Transverse colon (tissue), 4 donors: ENCODE measurements at regions not wholly inside any gene's neighbourhood (a gene's known extent, or its start where the extent isn't known, plus 50 kb on each side); places are given as distances from the start of the nearest gene placed in this dataset.

ENCODE experiments used
- DNase-seq: peaks from one replicate; pipeline ENCODE4 v3.0.0-alpha.2; 2019
- H3K27ac ChIP-seq, 4 donors: fragments of 200-600 bp; sonication (generic); 2 replicates each; pipeline ENCODE4 v1.5.1; 2016 to 2018; ENCODE audit warnings: inconsistent platforms in 4 of 4
- H3K27me3 ChIP-seq: fragments of 200-600 bp; sonication (generic); 2 replicates; pipeline ENCODE4 v1.5.1; 2017; ENCODE audit warnings: inconsistent platforms
- H3K36me3 ChIP-seq, 4 donors: fragments of 200-600 bp; sonication (generic); 2 replicates each; pipeline ENCODE4 v1.5.1; 2017 to 2019; ENCODE audit warnings: inconsistent platforms in 4 of 4
- H3K4me1 ChIP-seq, 4 donors: fragments of 200-600 bp; sonication (generic); 2 replicates each; pipeline ENCODE4 v1.5.1; 2017 to 2020; ENCODE audit warnings: inconsistent platforms in 4 of 4
- H3K4me3 ChIP-seq, 4 donors: fragments of 200-600 bp; sonication (generic); 1 replicate in 1 of 4; 2 replicates in 3 of 4; pipeline versions ENCODE4 v1.5.1 to v1.6.1; 2017 to 2019; ENCODE audit warnings: inconsistent platforms in 4 of 4
- H3K9me3 ChIP-seq, 2 donors: fragments of 200-600 bp; sonication (generic); 2 replicates each; pipeline ENCODE4 v1.5.1; 2017 to 2019; ENCODE audit warnings: inconsistent platforms in 2 of 2
- EP300 ChIP-seq: sonication (generic); formaldehyde crosslinking; IDR thresholded peaks from one replicate; pipeline ENCODE4 v1.6.1; 2017; ENCODE audit warnings: antibody characterized with exemption, low read depth
- POLR2A ChIP-seq: fragments of 450-650 bp; IDR thresholded peaks from one replicate; pipeline ENCODE4 v1.6.1; 2016; ENCODE audit warnings: antibody characterized with exemption, mild to moderate bottlenecking, moderate library complexity
- POLR2AphosphoS5 ChIP-seq, 3 donors: sonication (generic); formaldehyde crosslinking; IDR thresholded peaks; one replicate each; pipeline ENCODE4 v1.6.1; 2016; ENCODE audit warnings: antibody characterized with exemption in 3 of 3
- WGBS, 2 donors: methylation state at CpG; one replicate each; pipeline ENCODE4 v1.1.5; 2018; ENCODE audit warnings: low coverage in 1 of 2; 5-methylcytosine and 5-hydroxymethylcytosine counted together
- in situ Hi-C, 4 donors: fragments of 200-750 bp; cut with MboI; loops; one replicate each; pipeline versions ENCODE4 v1.15.0 to v1.15.1; 2017; ENCODE audit warnings: low sequenced_read_pairs in 3 of 4, low pct_ligation_motif_present in 1 of 4, low pct_unique_long_range_greater_than_20kb in 1 of 4
- intact Hi-C: fragments of 100-400 bp; cut with DNase I; formaldehyde crosslinking; loops from one replicate; pipeline ENCODE4 v1.15.1; 2023; ENCODE audit warnings: low total_unique reads
- TF ChIP-seq, protein P1 (sequence below), 5 experiments: fragments of 200-600 bp in 3 of 5; fragments of 450-650 bp in 2 of 5; sonication (generic) in 3 of 5; IDR thresholded peaks; 1 replicate in 2 of 5; 2 replicates in 3 of 5; pipeline ENCODE4 v1.5.1; 2016 to 2017; ENCODE audit warnings: antibody characterized with exemption in 5 of 5, inconsistent platforms in 3 of 5, mild to moderate bottlenecking in 2 of 5, moderate library complexity in 1 of 5

DNA sequence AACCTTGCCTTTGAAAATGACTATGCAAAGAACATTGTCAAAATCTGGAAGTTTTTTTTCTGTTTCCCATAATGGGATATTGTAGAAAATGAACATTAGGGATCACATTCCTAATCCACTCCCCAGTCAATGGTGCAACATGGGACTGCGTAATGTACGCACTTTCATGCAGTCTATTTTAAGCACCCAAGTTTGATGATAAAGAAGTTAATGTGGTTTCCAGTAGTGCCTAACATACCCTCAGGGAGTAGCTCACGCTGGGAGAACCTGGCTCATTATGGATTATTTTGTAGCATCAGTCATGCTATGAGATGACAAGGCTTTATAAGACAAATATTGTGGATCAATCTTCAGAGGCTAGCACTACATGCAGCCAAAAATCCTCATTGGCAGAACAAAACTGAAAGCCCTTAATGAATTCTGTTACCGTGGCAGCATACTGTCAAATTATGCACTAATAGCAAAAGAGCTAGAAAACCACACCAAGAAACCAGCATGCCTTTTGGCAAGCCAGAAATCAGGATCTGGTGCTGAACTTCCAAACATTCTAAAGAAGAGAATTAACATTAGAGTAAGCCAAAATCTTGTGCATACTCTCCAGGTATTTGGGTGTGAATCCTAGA is 1392.8 kb upstream of the TENM3 start:
- H3K4me3 ChIP-seq: no peak overlapping the region
- no peak for DNase-seq
- 78% methylated on average over 3 to 4 of the region's 4 CpGs for WGBS, 2 donors
- H3K36me3 ChIP-seq: no peaks in the 10 kb centered on the region
- in situ Hi-C loops: no loop called here
- intact Hi-C loops: no loop called here
- H3K9me3 ChIP-seq: no peaks in the 10 kb centered on the region
- H3K27me3 ChIP-seq: no peaks in the 10 kb centered on the region
- H3K4me1 ChIP-seq: no peaks in the 10 kb centered on the region
- H3K27ac ChIP-seq: no peak overlapping the region
- TF ChIP-seq POLR2A (no peak), EP300 (no peak), POLR2AphosphoS5 (IDR thresholded peaks at IDR 0.05) (no peak)
- TF ChIP-seq, protein P1, sequence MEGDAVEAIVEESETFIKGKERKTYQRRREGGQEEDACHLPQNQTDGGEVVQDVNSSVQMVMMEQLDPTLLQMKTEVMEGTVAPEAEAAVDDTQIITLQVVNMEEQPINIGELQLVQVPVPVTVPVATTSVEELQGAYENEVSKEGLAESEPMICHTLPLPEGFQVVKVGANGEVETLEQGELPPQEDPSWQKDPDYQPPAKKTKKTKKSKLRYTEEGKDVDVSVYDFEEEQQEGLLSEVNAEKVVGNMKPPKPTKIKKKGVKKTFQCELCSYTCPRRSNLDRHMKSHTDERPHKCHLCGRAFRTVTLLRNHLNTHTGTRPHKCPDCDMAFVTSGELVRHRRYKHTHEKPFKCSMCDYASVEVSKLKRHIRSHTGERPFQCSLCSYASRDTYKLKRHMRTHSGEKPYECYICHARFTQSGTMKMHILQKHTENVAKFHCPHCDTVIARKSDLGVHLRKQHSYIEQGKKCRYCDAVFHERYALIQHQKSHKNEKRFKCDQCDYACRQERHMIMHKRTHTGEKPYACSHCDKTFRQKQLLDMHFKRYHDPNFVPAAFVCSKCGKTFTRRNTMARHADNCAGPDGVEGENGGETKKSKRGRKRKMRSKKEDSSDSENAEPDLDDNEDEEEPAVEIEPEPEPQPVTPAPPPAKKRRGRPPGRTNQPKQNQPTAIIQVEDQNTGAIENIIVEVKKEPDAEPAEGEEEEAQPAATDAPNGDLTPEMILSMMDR (IDR thresholded peaks at IDR 0.05): no peak

GRCh38 chr4:180852738-180853137 is 1390.5 kb upstream of the TENM3 start:
- intact Hi-C loops: no loop called here
- Histone ChIP-seq H3K9me3 (no peaks in the 10 kb centered on the region), H3K27ac (no peak overlapping the region), H3K4me3 (no peak overlapping the region), H3K4me1 (no peaks in the 10 kb centered on the region), H3K27me3 (no peaks in the 10 kb centered on the region), H3K36me3 (no peaks in the 10 kb centered on the region)
- WGBS, 2 donors: 64 to 67% methylated on average over 5 to 6 of the region's 6 CpGs
- in situ Hi-C loops: no loop called here
- TF ChIP-seq POLR2A: no peak
- TF ChIP-seq, protein P1 (IDR thresholded peaks at IDR 0.05): no peak
- no peak for TF ChIP-seq EP300
- TF ChIP-seq POLR2AphosphoS5 (IDR thresholded peaks at IDR 0.05): no peak
- DNase-seq: no peak

- H3K27me3 ChIP-seq: no peaks in the 10 kb centered on the region
- no peaks in the 10 kb centered on the region for H3K36me3 ChIP-seq
- WGBS, 2 donors: 62 to 75% methylated on average over 2 of the region's 2 CpGs
- H3K27ac ChIP-seq: no peak overlapping the region
- in situ Hi-C loops: no loop called here
- TF ChIP-seq POLR2AphosphoS5 (IDR thresholded peaks at IDR 0.05): no peak
- TF ChIP-seq, protein P1 (IDR thresholded peaks at IDR 0.05): no peak
- TF ChIP-seq POLR2A: no peak
- TF ChIP-seq EP300: no peak
- intact Hi-C loops: no loop called here
- no peak for DNase-seq
- no peaks in the 10 kb centered on the region for H3K4me1 ChIP-seq
- H3K9me3 ChIP-seq: no peaks in the 10 kb centered on the region
- no peak overlapping the region for H3K4me3 ChIP-seq
These were observed 1388.0 kb upstream of the TENM3 start for GRCh38 chr4:180855184-180855583.

- no peaks in the 10 kb centered on the region for H3K9me3 ChIP-seq
- in situ Hi-C loops (no loop called here), intact Hi-C loops (no loop called here)
- H3K27me3 ChIP-seq: no peaks in the 10 kb centered on the region
- DNase-seq: no peak
- H3K36me3 ChIP-seq: no peaks in the 10 kb centered on the region
- H3K4me3 ChIP-seq: no peak overlapping the region
- no peaks in the 10 kb centered on the region for H3K4me1 ChIP-seq
- no peak overlapping the region for H3K27ac ChIP-seq
- no peak for TF ChIP-seq EP300
- TF ChIP-seq, protein P1 (IDR thresholded peaks at IDR 0.05): no peak
- no peak for TF ChIP-seq POLR2A
- no peak for TF ChIP-seq POLR2AphosphoS5 (IDR thresholded peaks at IDR 0.05)
- WGBS, 2 donors: 75% methylated on average over 12 of the region's 12 CpGs; no CpG with 5 or more reads in 1 of the 2 donors
These were observed 1383.0 kb upstream of the TENM3 start for GRCh38 chr4:180860089-180860720.
